Stomach smooth muscle (tissue), 2 donors: ENCODE measurements at regions not wholly inside any gene's neighbourhood (a gene's known extent, or its start where the extent isn't known, plus 50 kb on each side); places are given as distances from the start of the nearest gene placed in this dataset.

Experiments
- H3K27ac ChIP-seq: one replicate; pipeline ENCODE4 v1.7.0; 2013; ENCODE audit warnings: mild to moderate bottlenecking, low read length, inconsistent platforms
- H3K27me3 ChIP-seq, 2 donors: one replicate each; pipeline ENCODE4 v1.7.0; 2013; ENCODE audit warnings: low read length in 2 of 2; ENCODE audit not compliant: insufficient read depth in 2 of 2, control insufficient read depth in 1 of 2
- H3K36me3 ChIP-seq, 2 donors: one replicate each; pipeline ENCODE4 v1.7.0; 2013; ENCODE audit warnings: low read length in 2 of 2; ENCODE audit not compliant: control insufficient read depth in 2 of 2, insufficient read depth in 2 of 2
- H3K4me1 ChIP-seq: one replicate; pipeline ENCODE4 v1.7.0; 2013; ENCODE audit warnings: low read length; ENCODE audit not compliant: control insufficient read depth, insufficient read depth
- H3K4me3 ChIP-seq, 2 donors: one replicate each; pipeline ENCODE4 v1.7.0; 2013; ENCODE audit warnings: low read length in 2 of 2
- H3K9ac ChIP-seq, 2 donors: one replicate each; pipeline ENCODE4 v1.7.0; 2013; ENCODE audit warnings: low read length in 2 of 2, mild to moderate bottlenecking in 1 of 2
- H3K9me3 ChIP-seq, 2 donors: one replicate each; pipeline ENCODE4 v1.7.0; 2013; ENCODE audit warnings: low read length in 2 of 2; ENCODE audit not compliant: control insufficient read depth in 2 of 2
- donor health status: healthy.
- donor health status: Pancreatic carcinoma.

DNA sequence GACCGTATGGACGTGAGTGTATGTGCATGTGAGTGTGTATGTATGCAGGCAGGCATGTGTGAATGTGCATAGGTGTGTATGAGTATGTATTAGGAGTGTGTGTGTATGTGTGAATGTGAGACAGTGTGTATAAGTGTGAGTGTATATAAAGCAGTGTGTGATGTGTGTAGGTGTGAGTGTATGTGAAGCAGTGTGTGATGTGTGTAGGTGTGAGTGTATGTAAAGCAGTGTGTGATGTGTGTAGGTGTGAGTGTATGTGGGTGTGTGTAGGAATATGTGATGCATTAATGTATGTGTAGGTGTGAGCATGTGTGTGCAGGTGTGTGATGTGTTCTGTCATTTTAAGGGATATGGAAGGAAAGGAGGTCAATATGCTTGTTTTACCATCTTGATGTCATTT lies 215.5 kb downstream of the GADD45G start:
- Histone ChIP-seq H3K27me3 (peaks cover 0 to 2% of the 10 kb centered on the region in 2 donors), H3K27ac (no peak overlapping the region), H3K36me3 (no peaks in the 10 kb centered on the region), H3K9me3 (no peaks in the 10 kb centered on the region), H3K4me3 (no peak overlapping the region), H3K9ac (no peak overlapping the region), H3K4me1 (peaks cover 5% of the 10 kb centered on the region)

DNA sequence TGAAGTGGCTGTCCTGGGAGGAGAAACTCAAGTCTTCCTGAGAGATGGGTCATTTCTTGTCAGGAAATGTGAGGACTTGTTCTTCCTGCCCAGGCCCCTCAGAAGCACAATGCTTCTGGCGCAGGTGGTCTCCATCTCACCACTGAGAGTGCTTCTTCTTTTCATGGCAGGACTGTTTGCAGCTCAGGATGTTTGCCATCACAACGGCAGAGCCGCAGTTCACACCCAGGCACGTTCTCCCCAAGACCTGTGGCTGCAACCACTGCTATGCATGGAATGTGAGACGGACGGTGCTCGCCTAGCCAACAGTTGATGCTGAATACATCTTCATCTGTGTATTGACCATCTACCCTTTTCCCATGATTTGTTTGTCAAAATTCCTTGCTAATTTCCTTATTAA lies 216.3 kb downstream of the GADD45G start:
- Histone ChIP-seq H3K9me3 (no peaks in the 10 kb centered on the region), H3K27ac (no peak overlapping the region), H3K36me3 (no peaks in the 10 kb centered on the region), H3K4me3 (no peak overlapping the region), H3K4me1 (peaks cover 5% of the 10 kb centered on the region), H3K9ac (no peak overlapping the region), H3K27me3 (peaks cover 0 to 2% of the 10 kb centered on the region in 2 donors)

DNA sequence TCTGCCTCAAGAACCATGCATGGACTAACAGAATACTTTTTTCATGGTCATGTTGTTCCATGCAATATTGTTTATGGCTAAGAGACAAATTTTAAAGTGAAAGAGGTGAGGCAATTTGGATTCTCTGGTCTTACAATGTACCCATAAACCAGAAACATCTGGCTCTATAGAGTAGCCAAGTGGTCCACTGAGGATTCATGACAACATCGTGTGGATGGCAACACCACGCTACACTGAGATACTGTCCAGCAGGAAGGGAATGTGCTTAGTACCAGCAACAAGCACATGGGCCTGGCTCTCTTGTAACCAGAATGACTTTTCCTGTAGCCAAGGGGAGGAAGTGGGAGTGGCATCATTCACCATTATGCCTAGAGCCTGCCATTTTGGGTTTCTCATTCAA lies 218.2 kb downstream of the GADD45G start:
- H3K4me3 ChIP-seq: no peak overlapping the region
- H3K9me3 ChIP-seq: no peaks in the 10 kb centered on the region
- no peaks in the 10 kb centered on the region for H3K4me1 ChIP-seq
- no peak overlapping the region for H3K27ac ChIP-seq
- peaks cover 0 to 2% of the 10 kb centered on the region in 2 donors for H3K27me3 ChIP-seq
- H3K36me3 ChIP-seq: no peaks in the 10 kb centered on the region
- H3K9ac ChIP-seq: no peak overlapping the region

DNA sequence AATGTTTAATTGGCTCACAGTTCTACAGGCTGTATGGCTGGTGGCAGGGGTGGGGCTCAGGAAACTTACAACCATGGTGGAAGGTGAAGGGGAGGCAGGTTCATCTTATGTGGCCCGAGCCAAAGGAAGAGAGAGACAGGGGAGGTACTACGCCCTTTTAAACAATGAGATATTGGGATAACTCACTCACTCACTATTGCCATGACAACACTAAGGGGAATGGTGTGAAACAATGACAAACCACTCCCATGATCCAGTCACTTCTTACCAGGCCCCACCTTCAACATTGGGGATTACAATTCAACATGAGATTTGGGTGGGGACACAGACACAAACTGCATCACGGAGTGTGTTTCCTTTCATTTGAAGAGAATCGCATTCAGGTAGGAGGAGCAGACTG lies 220.9 kb downstream of the GADD45G start:
- no peaks in the 10 kb centered on the region for H3K36me3 ChIP-seq
- no peaks in the 10 kb centered on the region for H3K9me3 ChIP-seq
- no peak overlapping the region for H3K4me3 ChIP-seq
- H3K27ac ChIP-seq: no peak overlapping the region
- H3K27me3 ChIP-seq: peaks cover 0 to 2% of the 10 kb centered on the region in 2 donors
- H3K4me1 ChIP-seq: no peaks in the 10 kb centered on the region
- H3K9ac ChIP-seq: no peak overlapping the region

DNA sequence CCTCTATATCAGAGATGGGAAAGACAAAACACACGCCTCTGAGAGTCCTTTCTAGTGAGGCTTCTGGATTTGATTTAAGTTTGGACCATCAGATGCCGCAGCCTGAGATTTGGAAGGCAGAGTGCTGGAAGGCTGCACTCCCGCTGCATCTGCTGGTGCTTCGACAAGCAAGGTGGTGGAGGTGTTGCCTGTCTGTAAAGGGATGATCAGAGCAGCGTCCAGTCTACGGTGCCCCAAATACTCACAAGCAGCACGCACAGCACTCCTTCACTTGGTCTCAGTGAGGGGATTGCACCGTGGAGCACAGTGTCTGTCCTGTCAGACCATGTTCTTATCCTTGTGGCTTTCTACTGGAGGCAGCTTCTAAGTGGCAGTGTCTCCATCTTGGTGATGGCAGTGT lies 221.4 kb downstream of the GADD45G start:
- no peaks in the 10 kb centered on the region for H3K36me3 ChIP-seq
- H3K9me3 ChIP-seq: no peaks in the 10 kb centered on the region
- H3K4me1 ChIP-seq: no peaks in the 10 kb centered on the region
- no peak overlapping the region for H3K27ac ChIP-seq
- no peak overlapping the region for H3K9ac ChIP-seq
- no peak overlapping the region for H3K4me3 ChIP-seq
- peaks cover 0 to 2% of the 10 kb centered on the region in 2 donors for H3K27me3 ChIP-seq

DNA sequence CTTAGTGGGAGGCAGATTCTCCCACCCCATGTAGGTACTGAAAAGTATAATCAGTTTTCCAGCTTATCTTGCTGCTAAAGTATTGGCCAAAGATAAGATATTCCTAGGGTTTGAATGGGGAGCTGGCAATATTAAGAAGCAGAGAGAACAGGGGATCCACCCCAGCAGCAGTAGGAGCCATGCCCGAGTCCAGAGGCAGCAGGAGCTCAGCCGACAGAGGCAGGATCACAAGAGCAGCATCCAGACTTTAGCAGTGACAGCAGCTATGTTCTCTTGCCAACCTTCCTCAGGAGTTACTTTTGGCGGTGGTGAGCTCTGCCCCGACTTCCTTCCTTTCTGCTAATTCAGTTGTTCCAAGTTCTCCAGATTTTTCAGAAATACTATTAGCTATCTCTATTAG lies 224.5 kb downstream of the GADD45G start:
- no peaks in the 10 kb centered on the region for H3K27me3 ChIP-seq
- H3K36me3 ChIP-seq: no peaks in the 10 kb centered on the region
- no peaks in the 10 kb centered on the region for H3K4me1 ChIP-seq
- no peak overlapping the region for H3K27ac ChIP-seq
- no peak overlapping the region for H3K9ac ChIP-seq
- H3K4me3 ChIP-seq: no peak overlapping the region
- no peaks in the 10 kb centered on the region for H3K9me3 ChIP-seq

DNA sequence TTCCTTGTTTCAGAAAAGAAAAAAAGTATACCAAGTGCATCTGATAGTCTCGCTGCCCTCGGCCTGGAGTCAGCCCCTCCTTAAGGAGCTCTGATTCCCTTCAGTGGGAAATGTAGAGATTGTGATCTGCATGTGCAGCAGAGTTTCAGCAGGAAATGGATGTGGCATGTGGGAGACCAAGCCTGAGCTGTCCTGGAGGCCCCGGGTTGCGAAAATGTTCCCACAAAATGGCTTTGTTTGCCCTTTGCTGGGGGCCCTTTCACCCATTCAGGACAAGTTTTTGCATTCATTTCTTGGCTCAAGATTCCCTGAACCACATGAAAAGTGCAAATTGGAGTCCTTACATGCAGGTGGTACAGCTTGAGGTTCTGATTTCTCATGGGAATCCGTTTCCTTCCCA lies 230.9 kb downstream of the GADD45G start:
- no peaks in the 10 kb centered on the region for H3K36me3 ChIP-seq
- H3K4me1 ChIP-seq: peaks cover 9% of the 10 kb centered on the region
- no peaks in the 10 kb centered on the region for H3K27me3 ChIP-seq
- no peak overlapping the region for H3K27ac ChIP-seq
- no peak overlapping the region for H3K9ac ChIP-seq
- H3K9me3 ChIP-seq: no peaks in the 10 kb centered on the region
- no peak overlapping the region for H3K4me3 ChIP-seq

DNA sequence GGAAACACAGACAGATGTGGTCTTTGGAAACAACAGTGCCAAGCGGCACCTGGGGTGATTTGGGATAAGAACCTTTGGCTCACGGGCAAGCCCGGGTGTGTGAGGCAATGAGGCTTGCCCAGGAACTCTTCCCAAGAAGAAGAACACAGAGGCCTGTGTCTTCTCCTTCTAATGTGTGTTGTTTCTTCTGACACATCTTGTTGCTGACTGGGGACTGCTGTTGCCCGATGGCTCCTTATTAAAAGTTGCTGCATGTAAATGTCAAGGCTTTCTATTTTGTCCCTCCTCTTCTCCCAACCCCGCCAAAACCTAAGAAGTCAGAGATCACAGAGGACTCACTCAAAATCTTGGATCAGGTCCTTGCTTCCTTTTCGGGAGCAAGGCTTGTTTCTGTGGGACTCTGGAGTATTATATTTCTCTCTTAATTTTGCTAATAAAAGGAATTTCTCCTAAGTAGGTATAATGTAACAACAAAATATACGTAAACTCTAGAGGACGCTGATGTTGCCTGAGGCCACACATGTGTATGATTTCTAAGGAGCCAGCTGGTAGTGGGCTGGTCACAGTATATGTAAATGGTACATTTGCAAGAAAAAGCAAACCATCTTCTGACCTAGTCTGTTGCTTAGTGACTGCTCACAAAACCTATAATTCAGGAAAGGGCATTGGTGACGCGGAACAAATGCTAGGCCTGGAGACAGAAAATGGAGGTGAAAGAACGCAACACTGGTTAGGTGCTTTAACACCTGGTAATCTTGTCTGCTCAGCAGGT lies 232.5 kb downstream of the GADD45G start:
- H3K27me3 ChIP-seq: no peaks in the 10 kb centered on the region
- H3K9ac ChIP-seq: no peak overlapping the region
- H3K4me1 ChIP-seq: peaks cover 9% of the 10 kb centered on the region
- H3K9me3 ChIP-seq: no peaks in the 10 kb centered on the region
- H3K27ac ChIP-seq: no peak overlapping the region
- H3K36me3 ChIP-seq: no peaks in the 10 kb centered on the region
- H3K4me3 ChIP-seq: no peak overlapping the region

DNA sequence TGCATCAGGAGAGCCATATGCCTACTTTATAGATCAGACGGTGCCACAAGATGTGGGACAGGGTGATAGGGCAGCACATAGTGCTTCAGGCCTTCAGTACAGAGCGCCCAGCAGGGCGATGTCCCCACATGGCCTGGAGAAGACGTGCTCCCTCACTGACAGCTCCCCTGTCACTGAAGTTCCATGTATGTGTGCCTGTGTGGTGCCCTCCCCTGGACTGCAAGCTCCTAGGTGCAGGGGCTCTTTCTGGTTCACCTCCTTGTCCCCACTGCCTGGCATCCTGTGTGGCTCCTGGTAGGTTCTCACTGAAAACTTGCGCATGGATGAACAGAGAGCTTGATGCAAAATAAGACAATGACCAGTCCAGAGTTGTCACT lies 233.1 kb downstream of the GADD45G start:
- H3K27me3 ChIP-seq: no peaks in the 10 kb centered on the region
- H3K4me3 ChIP-seq: no peak overlapping the region
- no peak overlapping the region for H3K27ac ChIP-seq
- no peak overlapping the region for H3K9ac ChIP-seq
- no peaks in the 10 kb centered on the region for H3K9me3 ChIP-seq
- no peaks in the 10 kb centered on the region for H3K36me3 ChIP-seq
- peaks cover 9% of the 10 kb centered on the region for H3K4me1 ChIP-seq

DNA sequence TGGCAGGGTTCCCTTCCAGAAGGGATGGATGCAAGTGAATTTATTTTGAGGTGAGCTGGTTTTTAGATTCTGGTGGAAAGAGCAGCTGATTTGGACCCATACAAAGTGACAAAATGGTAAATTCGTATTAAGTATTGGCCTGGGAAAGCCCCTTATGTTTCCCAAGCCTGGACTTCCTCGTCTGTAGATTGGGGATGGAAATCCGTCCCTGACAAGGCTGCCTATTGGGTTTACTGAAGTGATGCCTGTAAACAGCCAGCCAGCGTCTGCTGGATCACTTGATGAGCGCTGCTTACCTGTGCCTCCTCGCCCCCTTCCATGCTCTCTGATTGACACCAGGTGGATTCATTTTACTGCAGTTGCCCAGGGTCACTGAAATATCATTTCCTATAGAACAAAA lies 233.8 kb downstream of the GADD45G start:
- Histone ChIP-seq H3K27ac (no peak overlapping the region), H3K9me3 (no peaks in the 10 kb centered on the region), H3K36me3 (no peaks in the 10 kb centered on the region), H3K4me1 (peaks cover 9% of the 10 kb centered on the region), H3K4me3 (no peak overlapping the region), H3K27me3 (no peaks in the 10 kb centered on the region), H3K9ac (no peak overlapping the region)

DNA sequence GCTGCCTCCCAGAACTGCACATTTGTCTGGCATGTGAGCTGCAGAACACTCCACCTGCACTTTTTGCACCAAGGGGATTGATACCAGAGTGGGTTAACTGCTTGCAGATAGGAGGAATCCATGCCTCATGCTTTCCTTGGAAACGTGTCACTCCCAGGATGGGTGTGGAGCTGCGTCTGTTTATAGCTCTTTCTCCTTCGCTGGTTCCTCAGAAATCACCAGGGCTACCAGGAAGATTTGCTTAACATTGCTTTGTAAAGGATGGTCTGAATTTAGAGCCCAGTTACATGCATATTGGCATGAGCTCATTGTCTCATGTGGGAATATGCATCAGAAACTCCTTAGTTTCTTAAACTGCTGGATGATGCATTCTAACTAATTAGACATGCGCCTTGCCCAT lies 234.6 kb downstream of the GADD45G start:
- no peak overlapping the region for H3K9ac ChIP-seq
- H3K27me3 ChIP-seq: no peaks in the 10 kb centered on the region
- peaks cover 9% of the 10 kb centered on the region for H3K4me1 ChIP-seq
- H3K36me3 ChIP-seq: no peaks in the 10 kb centered on the region
- H3K27ac ChIP-seq: no peak overlapping the region
- H3K4me3 ChIP-seq: no peak overlapping the region
- no peaks in the 10 kb centered on the region for H3K9me3 ChIP-seq
